ENCODE measurements at regions not wholly inside any gene's neighbourhood (a gene's known extent, or its start where the extent isn't known, plus 50 kb on each side); places are given as distances from the start of the nearest gene placed in this dataset.

DNA sequence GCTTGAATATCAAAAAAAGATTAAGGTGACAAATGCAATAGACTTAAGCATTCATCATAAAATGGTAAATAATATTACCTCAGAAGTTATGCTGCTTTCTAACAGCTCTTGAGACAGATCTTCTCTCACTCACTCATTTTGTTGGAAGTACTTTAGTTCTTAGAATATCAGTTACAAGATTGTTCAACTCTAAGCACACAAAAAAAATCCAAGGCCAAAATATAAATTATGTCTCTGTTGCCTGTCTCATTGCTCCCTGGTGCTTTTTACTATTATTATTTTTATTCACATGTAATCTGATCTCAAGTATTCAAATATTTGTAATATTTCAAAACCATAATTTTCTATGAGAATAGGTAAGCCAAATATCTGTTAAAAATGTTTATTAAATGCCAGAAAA lies 259.4 kb upstream of the HSF2 start:
- TF ChIP-seq POLR2A (IDR thresholded peaks at IDR 0.05) = no peak
- no peak for TF ChIP-seq POLR2AphosphoS5 (IDR thresholded peaks at IDR 0.05)
- no peak for TF ChIP-seq EP300 (IDR thresholded peaks at IDR 0.05)

All from suprapubic skin (tissue), 4 donors.